CD14-positive monocyte (primary cell): ENCODE measurements at regions not wholly inside any gene's neighbourhood (a gene's known extent, or its start where the extent isn't known, plus 50 kb on each side); places are given as distances from the start of the nearest gene placed in this dataset.

Source experiments
- DNase-seq, 3 donors: peaks; one replicate each; pipeline ENCODE4 v3.0.0-alpha.2; 2011 to 2022
- H2AFZ ChIP-seq: 2 replicates; pipeline ENCODE4 v1.6.0; 2012; ENCODE audit warnings: mild to moderate bottlenecking, low read depth, low read length, inconsistent platforms; ENCODE audit not compliant: insufficient read depth, poor library complexity, severe bottlenecking
- H3K27ac ChIP-seq, 2 donors: 1 replicate in 1 of 2; 2 replicates in 1 of 2; pipeline ENCODE4 v1.5.1; 2012 to 2013; ENCODE audit warnings: low read length in 2 of 2, control low read depth in 1 of 2, inconsistent platforms in 1 of 2, low read depth in 1 of 2, mild to moderate bottlenecking in 1 of 2
- H3K27me3 ChIP-seq, 2 donors: one replicate each; pipeline versions ENCODE4 v1.6.0 to v1.6.1; 2011 to 2013; ENCODE audit warnings: low read length in 2 of 2; ENCODE audit not compliant: control insufficient read depth in 2 of 2, insufficient read depth in 2 of 2
- H3K36me3 ChIP-seq, 2 donors: replicated peaks in 1 of 2; 1 replicate in 1 of 2; 2 replicates in 1 of 2; pipeline versions ENCODE4 v1.5.1 to v1.6.1; 2012 to 2013; ENCODE audit warnings: low read length in 2 of 2, control low read depth in 1 of 2, inconsistent platforms in 1 of 2, mild to moderate bottlenecking in 1 of 2; ENCODE audit not compliant: insufficient read depth in 2 of 2, control insufficient read depth in 1 of 2
- H3K4me1 ChIP-seq, 2 donors: 1 replicate in 1 of 2; 2 replicates in 1 of 2; pipeline versions ENCODE4 v1.5.1 to v1.6.1; 2012 to 2013; ENCODE audit warnings: low read length in 2 of 2, control low read depth in 1 of 2, inconsistent platforms in 1 of 2, mild to moderate bottlenecking in 1 of 2, moderate library complexity in 1 of 2; ENCODE audit not compliant: insufficient read depth in 2 of 2, control insufficient read depth in 1 of 2
- H3K4me2 ChIP-seq: replicated peaks from 2 replicates; pipeline ENCODE3; 2012; ENCODE audit warnings: low read length, moderate library complexity, mild to moderate bottlenecking; ENCODE audit not compliant: poor library complexity, severe bottlenecking; ENCODE audit errors: extremely low read depth
- H3K4me3 ChIP-seq, 3 experiments: fragments of 200-600 bp in 1 of 3; sonication (generic) in 1 of 3; replicated peaks in 1 of 3; 1 replicate in 2 of 3; 2 replicates in 1 of 3; pipeline ENCODE4 v1.5.1; 2011 to 2013; ENCODE audit warnings: low read length in 3 of 3, mild to moderate bottlenecking in 3 of 3, control low read depth in 2 of 3, low read depth in 2 of 3, inconsistent platforms in 1 of 3, moderate library complexity in 1 of 3
- H3K79me2 ChIP-seq: 2 replicates; pipeline ENCODE4 v1.6.0; 2012; ENCODE audit warnings: mild to moderate bottlenecking, control low read depth, inconsistent platforms, low read length, moderate library complexity; ENCODE audit not compliant: insufficient read depth
- H3K9ac ChIP-seq: 2 replicates; pipeline ENCODE4 v1.6.0; 2017; ENCODE audit warnings: low read length, mild to moderate bottlenecking; ENCODE audit not compliant: insufficient read depth, poor library complexity, severe bottlenecking
- H3K9me3 ChIP-seq, 2 donors: replicated peaks in 1 of 2; 1 replicate in 1 of 2; 2 replicates in 1 of 2; pipeline versions ENCODE4 v1.5.1 to v1.6.1; 2012 to 2013; ENCODE audit warnings: low read length in 2 of 2, control low read depth in 1 of 2; ENCODE audit not compliant: control insufficient read depth in 1 of 2, insufficient read depth in 1 of 2
- H4K20me1 ChIP-seq: 2 replicates; pipeline ENCODE4 v1.6.0; 2012; ENCODE audit warnings: mild to moderate bottlenecking, low read length, control low read depth, moderate library complexity; ENCODE audit not compliant: insufficient read depth
- H3K27ac Mint-ChIP-seq, 7 donors: one replicate each; pipeline ENCODE4 v1.8.0; 2020; ENCODE audit warnings: mild to moderate bottlenecking in 7 of 7, mixed read lengths in 7 of 7, moderate library complexity in 6 of 7, inconsistent platforms in 2 of 7
- H3K27me3 Mint-ChIP-seq, 3 donors: one replicate each; pipeline ENCODE4 v1.8.0; 2021 to 2022; ENCODE audit warnings: low read depth in 3 of 3, mild to moderate bottlenecking in 3 of 3, mixed read lengths in 3 of 3, moderate library complexity in 3 of 3, inconsistent platforms in 1 of 3
- H3K36me3 Mint-ChIP-seq, 2 donors: one replicate each; pipeline ENCODE4 v1.8.0; 2020; ENCODE audit warnings: mixed read lengths in 2 of 2, inconsistent platforms in 1 of 2, mild to moderate bottlenecking in 1 of 2
- H3K4me1 Mint-ChIP-seq: one replicate; pipeline ENCODE4 v1.8.0; 2020; ENCODE audit warnings: mild to moderate bottlenecking, mixed read lengths
- H3K4me3 Mint-ChIP-seq, 2 donors: one replicate each; pipeline ENCODE4 v1.8.0; 2020; ENCODE audit warnings: mild to moderate bottlenecking in 2 of 2, mixed read lengths in 2 of 2, moderate library complexity in 1 of 2
- H3K9me3 Mint-ChIP-seq, 7 donors: one replicate each; pipeline ENCODE4 v1.8.0; 2020 to 2022; ENCODE audit warnings: mixed read lengths in 7 of 7, mild to moderate bottlenecking in 6 of 7, moderate library complexity in 6 of 7, inconsistent platforms in 2 of 7
- CTCF ChIP-seq: fragments of 200-600 bp; IDR thresholded peaks from one replicate; pipeline ENCODE4 v1.8.0; 2022; ENCODE audit warnings: antibody characterized with exemption, mild to moderate bottlenecking
- WGBS: methylation state at CpG from one replicate; pipeline ENCODE4 v1.1.5; 2013; ENCODE audit warnings: missing lambda C conversion rate; ENCODE audit not compliant: insufficient coverage; 5-methylcytosine and 5-hydroxymethylcytosine counted together
- intact Hi-C, 2 donors: fragments of 100-400 bp; cut with micrococcal nuclease; formaldehyde crosslinking; loops; one replicate each; pipeline versions ENCODE4 v1.15.0 to v1.15.1; 2023

- H3K9me3 Mint-ChIP-seq, result peaks cover 0 to 13% (median 3%) of the 10 kb centered on the region in 7 donors
- no peaks in the 10 kb centered on the region for H3K79me2 ChIP-seq
These were observed 179.0 kb upstream of the ADRA1B start for GRCh38 chr5:159737263-159737662.

GRCh38 chr5:159741829-159742322 lies 174.4 kb upstream of the ADRA1B start:
- H2AFZ ChIP-seq, result no peak overlapping the region
- H3K4me1 ChIP-seq, result no peaks in the 10 kb centered on the region
- intact Hi-C loops, result no loop called here
- 100% methylated on average over 2 of the region's 5 CpGs for WGBS
- no peaks in the 10 kb centered on the region for H3K4me1 Mint-ChIP-seq
- peaks cover 4 to 12% (median 4%) of the 10 kb centered on the region in 3 donors for H3K27me3 Mint-ChIP-seq
- H3K27ac ChIP-seq, result no peak overlapping the region
- H3K9ac ChIP-seq, result no peak overlapping the region
- H3K4me3 Mint-ChIP-seq, result no peak overlapping the region
- peaks cover 0 to 3% of the 10 kb centered on the region in 2 donors for H3K9me3 ChIP-seq
- H3K36me3 ChIP-seq, result no peaks in the 10 kb centered on the region
- no peaks in the 10 kb centered on the region for H3K27me3 ChIP-seq
- no peaks in the 10 kb centered on the region for H3K79me2 ChIP-seq
- no peaks in the 10 kb centered on the region for H3K36me3 Mint-ChIP-seq
- DNase-seq, result no peak
- no peak for TF ChIP-seq CTCF
- peaks cover 0 to 13% (median 7%) of the 10 kb centered on the region in 7 donors for H3K9me3 Mint-ChIP-seq
- no peaks in the 10 kb centered on the region for H4K20me1 ChIP-seq
- no peak overlapping the region for H3K4me2 ChIP-seq
- no peak overlapping the region for H3K4me3 ChIP-seq
- H3K27ac Mint-ChIP-seq, result no peak overlapping the region

More at GRCh38 chr5:159737263-159737662, 179.0 kb upstream of the ADRA1B start:
- peaks cover 0 to 3% of the 10 kb centered on the region in 2 donors for H3K9me3 ChIP-seq
- peaks cover 0 to 2% of the 10 kb centered on the region in 2 donors for H3K27me3 ChIP-seq
- H3K9ac ChIP-seq, result no peak overlapping the region
- 94% methylated on average over 4 of the region's 5 CpGs for WGBS
- no peak overlapping the region for H3K4me3 Mint-ChIP-seq
- H2AFZ ChIP-seq, result no peak overlapping the region
- H3K4me1 Mint-ChIP-seq, result no peaks in the 10 kb centered on the region
- no peak overlapping the region for H3K4me2 ChIP-seq
- peaks cover 6 to 8% (median 6%) of the 10 kb centered on the region in 3 donors for H3K27me3 Mint-ChIP-seq
- no peaks in the 10 kb centered on the region for H3K4me1 ChIP-seq
- H3K4me3 ChIP-seq, result no peak overlapping the region
- intact Hi-C loops, result no loop called here
- H3K36me3 ChIP-seq, result no peaks in the 10 kb centered on the region
- no peaks in the 10 kb centered on the region for H4K20me1 ChIP-seq
- H3K27ac Mint-ChIP-seq, result no peak overlapping the region
- H3K36me3 Mint-ChIP-seq, result no peaks in the 10 kb centered on the region
- DNase-seq, result no peak
- no peak overlapping the region for H3K27ac ChIP-seq
- TF ChIP-seq CTCF, result no peak
